GM12874 (cell line): ENCODE measurements at regions not wholly inside any gene's neighbourhood (a gene's known extent, or its start where the extent isn't known, plus 50 kb on each side); places are given as distances from the start of the nearest gene placed in this dataset.

Experiments
- TF ChIP-seq, protein P1 (sequence below): IDR thresholded peaks from 2 replicates; pipeline ENCODE4 v1.5.1; 2011; ENCODE audit warnings: low read depth, mild to moderate bottlenecking, control low read depth, low read length, moderate library complexity; ENCODE audit not compliant: insufficient read depth

DNA sequence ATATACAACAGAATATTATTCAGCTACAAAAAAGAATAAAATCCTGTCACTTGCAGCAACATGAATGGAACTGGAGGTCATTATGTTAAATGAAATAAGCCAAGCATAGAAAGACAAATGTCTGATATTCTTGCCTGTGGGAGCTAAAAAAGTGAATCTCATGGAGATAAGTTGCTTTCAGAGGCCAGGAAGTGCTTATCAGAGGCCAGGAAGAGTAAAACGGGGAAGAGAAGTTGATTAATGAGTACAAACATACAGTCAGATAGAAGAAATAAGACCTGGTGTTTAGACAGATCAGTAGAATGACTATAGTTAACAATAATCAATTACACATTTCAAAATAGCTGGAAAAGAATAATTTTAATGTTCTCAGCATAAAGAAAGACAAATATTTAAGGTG lies 54.4 kb upstream of the CPHXL start:
- TF ChIP-seq, protein P1, sequence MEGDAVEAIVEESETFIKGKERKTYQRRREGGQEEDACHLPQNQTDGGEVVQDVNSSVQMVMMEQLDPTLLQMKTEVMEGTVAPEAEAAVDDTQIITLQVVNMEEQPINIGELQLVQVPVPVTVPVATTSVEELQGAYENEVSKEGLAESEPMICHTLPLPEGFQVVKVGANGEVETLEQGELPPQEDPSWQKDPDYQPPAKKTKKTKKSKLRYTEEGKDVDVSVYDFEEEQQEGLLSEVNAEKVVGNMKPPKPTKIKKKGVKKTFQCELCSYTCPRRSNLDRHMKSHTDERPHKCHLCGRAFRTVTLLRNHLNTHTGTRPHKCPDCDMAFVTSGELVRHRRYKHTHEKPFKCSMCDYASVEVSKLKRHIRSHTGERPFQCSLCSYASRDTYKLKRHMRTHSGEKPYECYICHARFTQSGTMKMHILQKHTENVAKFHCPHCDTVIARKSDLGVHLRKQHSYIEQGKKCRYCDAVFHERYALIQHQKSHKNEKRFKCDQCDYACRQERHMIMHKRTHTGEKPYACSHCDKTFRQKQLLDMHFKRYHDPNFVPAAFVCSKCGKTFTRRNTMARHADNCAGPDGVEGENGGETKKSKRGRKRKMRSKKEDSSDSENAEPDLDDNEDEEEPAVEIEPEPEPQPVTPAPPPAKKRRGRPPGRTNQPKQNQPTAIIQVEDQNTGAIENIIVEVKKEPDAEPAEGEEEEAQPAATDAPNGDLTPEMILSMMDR: no peak

DNA sequence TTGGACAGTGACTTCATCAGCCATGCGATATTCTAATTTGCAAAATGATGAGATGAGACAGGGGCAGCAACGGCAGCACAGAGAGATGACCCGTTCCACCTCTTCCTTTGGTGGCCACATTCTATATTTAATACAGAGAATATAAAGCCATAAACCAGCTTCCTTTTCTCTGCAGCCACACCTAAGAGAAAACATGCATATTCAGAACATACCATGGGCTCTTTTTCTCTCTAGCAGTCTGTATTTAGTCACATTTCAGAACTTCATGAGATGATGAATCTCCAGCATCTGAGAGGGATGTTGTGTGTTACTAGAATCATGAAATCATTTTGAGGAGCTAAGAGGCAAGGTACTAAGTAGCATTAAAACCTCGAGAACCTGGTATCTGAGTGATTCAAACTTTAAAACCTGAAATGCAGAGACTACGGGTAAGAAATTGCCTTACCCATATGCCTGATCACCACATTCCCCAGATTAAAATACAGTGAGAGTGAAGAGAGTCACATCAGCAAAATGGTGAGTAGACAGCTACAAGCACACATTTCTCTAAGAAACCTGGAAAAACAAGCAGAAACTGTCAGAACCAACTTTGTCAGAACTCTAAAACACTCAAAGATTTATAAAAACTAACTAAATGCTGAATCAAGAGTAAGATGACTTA lies 55.5 kb upstream of the CPHXL start:
- TF ChIP-seq, protein P1: no peak

DNA sequence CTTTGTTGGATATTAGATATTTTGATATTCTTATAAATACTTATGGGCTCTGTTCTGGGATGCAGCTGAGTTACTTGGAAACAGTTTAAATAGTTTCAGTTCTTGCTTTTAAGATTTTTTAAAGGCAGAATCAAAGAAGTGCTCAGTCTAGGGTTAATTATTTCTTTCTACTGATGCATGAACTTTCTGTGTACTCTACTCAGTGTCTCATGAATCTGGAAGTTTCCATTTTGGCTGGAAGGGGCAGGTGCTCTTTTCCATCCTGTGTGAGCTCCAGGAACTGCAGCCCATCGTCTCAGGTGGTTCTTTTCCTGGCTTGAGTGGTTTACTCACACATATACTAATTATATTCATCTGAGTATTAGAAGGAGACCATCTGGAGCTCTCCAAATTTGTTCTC lies 61.1 kb upstream of the CPHXL start:
- TF ChIP-seq, protein P1: no peak

DNA sequence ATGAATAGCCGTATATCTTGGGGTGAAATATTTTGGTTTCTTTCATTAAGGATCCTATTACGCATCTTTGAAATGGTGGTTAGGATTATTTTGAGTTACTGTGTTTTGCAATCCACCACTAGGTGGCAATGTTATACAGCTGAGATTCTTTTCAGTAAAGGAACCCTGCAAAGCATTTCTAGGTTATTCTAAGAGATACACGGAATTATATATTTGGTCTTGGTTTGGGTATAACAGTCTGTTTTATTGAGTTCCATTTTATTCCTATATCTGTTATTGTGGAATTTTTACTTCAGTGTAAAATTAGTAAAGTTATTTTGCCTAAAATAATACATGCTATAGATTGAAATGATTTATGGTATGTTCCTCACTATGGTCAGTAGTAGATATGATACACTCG lies 62.9 kb upstream of the CPHXL start:
- TF ChIP-seq, protein P1: peak; percentile 48

DNA sequence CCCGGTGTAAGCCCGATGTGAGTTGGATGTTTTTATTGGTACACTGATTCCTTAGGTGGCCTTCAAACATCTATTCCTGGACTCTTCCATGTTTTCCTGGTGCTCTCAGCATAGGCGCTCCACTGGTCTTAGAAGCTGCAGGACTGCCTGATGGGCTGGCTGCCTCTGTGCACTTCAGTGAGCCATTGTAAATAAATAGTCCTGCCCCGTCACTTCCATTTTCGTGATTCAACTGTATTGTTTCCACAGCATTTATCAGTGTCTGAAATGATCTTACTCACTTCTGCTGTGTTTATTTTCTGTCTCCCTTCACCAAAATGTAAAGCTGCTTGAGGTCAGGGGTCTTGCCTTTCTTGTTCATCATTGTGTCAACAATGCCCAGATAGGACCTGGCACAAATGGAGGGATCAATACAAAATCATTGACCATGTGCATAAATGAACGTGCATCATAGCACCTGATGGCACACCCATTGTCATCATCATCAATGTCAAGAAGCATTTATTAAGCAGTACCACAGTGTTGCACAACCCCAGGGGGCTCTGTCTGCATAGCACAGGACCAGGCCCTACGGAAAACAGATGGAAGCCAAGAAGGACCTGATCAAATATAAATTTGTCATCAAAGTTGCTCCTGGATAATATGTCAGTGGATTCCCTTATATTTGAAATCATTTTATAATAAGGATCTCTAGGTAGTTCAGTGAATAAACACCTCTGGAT lies 66.6 kb upstream of the CPHXL start:
- TF ChIP-seq, protein P1: no peak

DNA sequence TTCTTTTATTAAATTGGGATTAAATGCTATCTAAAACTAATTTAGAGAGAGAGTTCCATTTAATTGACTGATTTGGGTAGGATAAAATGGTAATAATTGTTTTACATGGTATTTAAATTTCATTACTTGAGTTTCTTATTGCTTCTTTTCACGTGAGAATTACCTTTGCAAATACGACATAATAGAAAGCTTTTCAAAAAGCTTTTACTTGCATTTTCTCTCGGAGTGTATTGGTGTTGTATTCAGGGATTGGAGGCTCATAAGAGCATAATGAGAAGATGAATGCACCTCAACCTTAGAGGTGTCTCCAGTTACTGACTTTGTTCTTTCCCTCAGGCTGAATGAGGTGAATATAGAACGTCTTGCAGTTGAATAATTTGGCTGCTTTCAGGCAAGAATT lies 67.4 kb upstream of the CPHXL start:
- TF ChIP-seq, protein P1: no peak

DNA sequence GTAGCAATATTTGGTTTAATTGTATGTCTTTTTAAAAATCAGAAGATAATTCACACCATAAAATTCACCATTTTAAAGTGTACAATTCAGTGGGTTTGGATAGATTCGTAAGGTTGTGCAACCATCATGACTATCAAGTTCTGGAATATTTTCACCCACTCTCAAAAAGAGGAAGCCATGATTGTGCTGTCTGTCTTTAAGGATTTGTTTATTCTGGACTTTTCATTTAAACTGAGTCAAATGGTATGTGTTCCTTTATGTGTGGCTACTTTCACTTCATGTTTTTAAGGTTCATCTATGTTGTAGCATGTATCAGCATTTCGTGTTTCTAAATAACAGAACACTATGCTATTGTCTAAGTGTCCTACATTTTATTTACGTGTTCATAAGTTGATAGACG lies 68.1 kb upstream of the CPHXL start:
- TF ChIP-seq, protein P1: no peak
